ENCODE measurements at regions not wholly inside any gene's neighbourhood (a gene's known extent, or its start where the extent isn't known, plus 50 kb on each side); places are given as distances from the start of the nearest gene placed in this dataset.

DNA sequence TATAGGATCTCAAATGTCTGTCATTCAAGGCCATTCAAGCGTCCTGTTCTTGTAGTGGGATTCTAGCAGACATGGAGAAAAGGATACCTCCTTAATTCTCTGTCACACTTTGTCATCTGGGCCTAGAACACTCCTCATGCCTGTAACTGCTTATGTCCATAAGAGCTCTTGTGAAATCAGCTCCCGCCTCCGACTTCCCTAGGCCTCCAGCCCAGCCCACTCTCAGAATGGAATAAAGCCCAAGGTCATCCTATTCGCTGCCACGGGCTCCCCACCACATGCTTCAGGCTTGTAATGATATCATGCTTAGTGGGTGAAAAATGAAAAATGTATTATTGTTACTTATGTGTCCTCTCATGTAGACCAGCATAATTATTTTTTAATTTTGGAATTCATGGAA is 632.5 kb downstream of the ISL1 start:
- ChIA-PET CTCF (no interaction called here), POLR2A (no interaction called here)
- Mint-ChIP-seq H3K27ac (no peak overlapping the region), H3K36me3 (no peaks in the 10 kb centered on the region), H3K9me3 (no peaks in the 10 kb centered on the region), H3K4me1 (peaks cover 9% of the 10 kb centered on the region), H3K4me3 (no peak overlapping the region), H3K27me3 (ENCODE audit: low read depth) (no peaks in the 10 kb centered on the region)
- DNase-seq (ENCODE audit: low spot score), result no peak
- TF ChIP-seq JAZF1 (CRISPR knock-in tag; IDR thresholded peaks at IDR 0.05) (no peak), FOXK1 (CRISPR knock-in tag; IDR thresholded peaks at IDR 0.05) (no peak), RELA (CRISPR knock-in tag; IDR thresholded peaks at IDR 0.05; ENCODE audit: borderline replicate concordance) (no peak), FOXP1 (CRISPR knock-in tag; IDR thresholded peaks at IDR 0.05; ENCODE audit: borderline replicate concordance) (no peak), SMAD3 (CRISPR knock-in tag; IDR thresholded peaks at IDR 0.05; ENCODE audit: borderline replicate concordance) (no peak), TCF7 (CRISPR knock-in tag; IDR thresholded peaks at IDR 0.05; ENCODE audit: low read depth) (no peak), ATF1 (CRISPR knock-in tag; IDR thresholded peaks at IDR 0.05) (no peak), JUN (CRISPR knock-in tag; IDR thresholded peaks at IDR 0.05) (no peak), ZNF121 (CRISPR knock-in tag; IDR thresholded peaks at IDR 0.05) (no peak), CREB1 (CRISPR knock-in tag; IDR thresholded peaks at IDR 0.05) (no peak)
- TF ChIP-seq, protein P1, sequence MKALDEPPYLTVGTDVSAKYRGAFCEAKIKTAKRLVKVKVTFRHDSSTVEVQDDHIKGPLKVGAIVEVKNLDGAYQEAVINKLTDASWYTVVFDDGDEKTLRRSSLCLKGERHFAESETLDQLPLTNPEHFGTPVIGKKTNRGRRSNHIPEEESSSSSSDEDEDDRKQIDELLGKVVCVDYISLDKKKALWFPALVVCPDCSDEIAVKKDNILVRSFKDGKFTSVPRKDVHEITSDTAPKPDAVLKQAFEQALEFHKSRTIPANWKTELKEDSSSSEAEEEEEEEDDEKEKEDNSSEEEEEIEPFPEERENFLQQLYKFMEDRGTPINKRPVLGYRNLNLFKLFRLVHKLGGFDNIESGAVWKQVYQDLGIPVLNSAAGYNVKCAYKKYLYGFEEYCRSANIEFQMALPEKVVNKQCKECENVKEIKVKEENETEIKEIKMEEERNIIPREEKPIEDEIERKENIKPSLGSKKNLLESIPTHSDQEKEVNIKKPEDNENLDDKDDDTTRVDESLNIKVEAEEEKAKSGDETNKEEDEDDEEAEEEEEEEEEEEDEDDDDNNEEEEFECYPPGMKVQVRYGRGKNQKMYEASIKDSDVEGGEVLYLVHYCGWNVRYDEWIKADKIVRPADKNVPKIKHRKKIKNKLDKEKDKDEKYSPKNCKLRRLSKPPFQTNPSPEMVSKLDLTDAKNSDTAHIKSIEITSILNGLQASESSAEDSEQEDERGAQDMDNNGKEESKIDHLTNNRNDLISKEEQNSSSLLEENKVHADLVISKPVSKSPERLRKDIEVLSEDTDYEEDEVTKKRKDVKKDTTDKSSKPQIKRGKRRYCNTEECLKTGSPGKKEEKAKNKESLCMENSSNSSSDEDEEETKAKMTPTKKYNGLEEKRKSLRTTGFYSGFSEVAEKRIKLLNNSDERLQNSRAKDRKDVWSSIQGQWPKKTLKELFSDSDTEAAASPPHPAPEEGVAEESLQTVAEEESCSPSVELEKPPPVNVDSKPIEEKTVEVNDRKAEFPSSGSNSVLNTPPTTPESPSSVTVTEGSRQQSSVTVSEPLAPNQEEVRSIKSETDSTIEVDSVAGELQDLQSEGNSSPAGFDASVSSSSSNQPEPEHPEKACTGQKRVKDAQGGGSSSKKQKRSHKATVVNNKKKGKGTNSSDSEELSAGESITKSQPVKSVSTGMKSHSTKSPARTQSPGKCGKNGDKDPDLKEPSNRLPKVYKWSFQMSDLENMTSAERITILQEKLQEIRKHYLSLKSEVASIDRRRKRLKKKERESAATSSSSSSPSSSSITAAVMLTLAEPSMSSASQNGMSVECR (CRISPR knock-in tag; IDR thresholded peaks at IDR 0.05; ENCODE audit: borderline replicate concordance), result no peak
- TF ChIP-seq, protein P2, sequence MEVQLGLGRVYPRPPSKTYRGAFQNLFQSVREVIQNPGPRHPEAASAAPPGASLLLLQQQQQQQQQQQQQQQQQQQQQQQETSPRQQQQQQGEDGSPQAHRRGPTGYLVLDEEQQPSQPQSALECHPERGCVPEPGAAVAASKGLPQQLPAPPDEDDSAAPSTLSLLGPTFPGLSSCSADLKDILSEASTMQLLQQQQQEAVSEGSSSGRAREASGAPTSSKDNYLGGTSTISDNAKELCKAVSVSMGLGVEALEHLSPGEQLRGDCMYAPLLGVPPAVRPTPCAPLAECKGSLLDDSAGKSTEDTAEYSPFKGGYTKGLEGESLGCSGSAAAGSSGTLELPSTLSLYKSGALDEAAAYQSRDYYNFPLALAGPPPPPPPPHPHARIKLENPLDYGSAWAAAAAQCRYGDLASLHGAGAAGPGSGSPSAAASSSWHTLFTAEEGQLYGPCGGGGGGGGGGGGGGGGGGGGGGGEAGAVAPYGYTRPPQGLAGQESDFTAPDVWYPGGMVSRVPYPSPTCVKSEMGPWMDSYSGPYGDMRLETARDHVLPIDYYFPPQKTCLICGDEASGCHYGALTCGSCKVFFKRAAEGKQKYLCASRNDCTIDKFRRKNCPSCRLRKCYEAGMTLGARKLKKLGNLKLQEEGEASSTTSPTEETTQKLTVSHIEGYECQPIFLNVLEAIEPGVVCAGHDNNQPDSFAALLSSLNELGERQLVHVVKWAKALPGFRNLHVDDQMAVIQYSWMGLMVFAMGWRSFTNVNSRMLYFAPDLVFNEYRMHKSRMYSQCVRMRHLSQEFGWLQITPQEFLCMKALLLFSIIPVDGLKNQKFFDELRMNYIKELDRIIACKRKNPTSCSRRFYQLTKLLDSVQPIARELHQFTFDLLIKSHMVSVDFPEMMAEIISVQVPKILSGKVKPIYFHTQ (CRISPR knock-in tag; IDR thresholded peaks at IDR 0.05), result no peak
- TF ChIP-seq, protein P3, sequence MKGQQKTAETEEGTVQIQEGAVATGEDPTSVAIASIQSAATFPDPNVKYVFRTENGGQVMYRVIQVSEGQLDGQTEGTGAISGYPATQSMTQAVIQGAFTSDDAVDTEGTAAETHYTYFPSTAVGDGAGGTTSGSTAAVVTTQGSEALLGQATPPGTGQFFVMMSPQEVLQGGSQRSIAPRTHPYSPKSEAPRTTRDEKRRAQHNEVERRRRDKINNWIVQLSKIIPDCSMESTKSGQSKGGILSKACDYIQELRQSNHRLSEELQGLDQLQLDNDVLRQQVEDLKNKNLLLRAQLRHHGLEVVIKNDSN (CRISPR knock-in tag; IDR thresholded peaks at IDR 0.05), result no peak
- ATAC-seq, result no peak

DNA sequence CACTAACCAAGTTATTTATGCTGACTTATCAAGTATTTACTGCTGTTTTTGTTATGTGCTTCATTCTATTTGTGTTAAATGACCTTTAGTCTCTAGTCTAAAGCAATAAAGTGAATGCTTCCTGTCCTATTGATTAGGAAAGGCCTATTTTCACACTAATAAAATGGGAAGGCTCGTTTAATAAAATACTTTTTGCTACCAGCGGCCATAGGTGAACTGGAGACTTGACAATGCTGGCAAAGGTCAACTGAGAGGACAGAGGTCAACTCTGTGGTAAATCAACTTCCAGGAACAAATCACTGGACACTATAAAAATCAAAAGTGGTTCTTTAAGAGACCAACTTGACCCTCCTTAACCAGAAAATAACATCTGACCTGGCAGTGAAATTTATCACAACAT is 634.3 kb downstream of the ISL1 start:
- ATAC-seq, result no peak
- no peak overlapping the region for H3K4me3 Mint-ChIP-seq
- peaks cover 9% of the 10 kb centered on the region for H3K4me1 Mint-ChIP-seq
- H3K27me3 Mint-ChIP-seq (ENCODE audit: low read depth), result no peaks in the 10 kb centered on the region
- no peak for DNase-seq (ENCODE audit: low spot score)
- H3K36me3 Mint-ChIP-seq, result no peaks in the 10 kb centered on the region
- ChIA-PET CTCF (interaction anchor here (0.7 kb wide), 1 partner anchor 44 kb away, joined by 3 read pairs; no protein-coding TSS in a partner anchor), POLR2A (no interaction called here)
- H3K9me3 Mint-ChIP-seq, result no peaks in the 10 kb centered on the region
- H3K27ac Mint-ChIP-seq, result no peak overlapping the region
- TF ChIP-seq, protein P4, sequence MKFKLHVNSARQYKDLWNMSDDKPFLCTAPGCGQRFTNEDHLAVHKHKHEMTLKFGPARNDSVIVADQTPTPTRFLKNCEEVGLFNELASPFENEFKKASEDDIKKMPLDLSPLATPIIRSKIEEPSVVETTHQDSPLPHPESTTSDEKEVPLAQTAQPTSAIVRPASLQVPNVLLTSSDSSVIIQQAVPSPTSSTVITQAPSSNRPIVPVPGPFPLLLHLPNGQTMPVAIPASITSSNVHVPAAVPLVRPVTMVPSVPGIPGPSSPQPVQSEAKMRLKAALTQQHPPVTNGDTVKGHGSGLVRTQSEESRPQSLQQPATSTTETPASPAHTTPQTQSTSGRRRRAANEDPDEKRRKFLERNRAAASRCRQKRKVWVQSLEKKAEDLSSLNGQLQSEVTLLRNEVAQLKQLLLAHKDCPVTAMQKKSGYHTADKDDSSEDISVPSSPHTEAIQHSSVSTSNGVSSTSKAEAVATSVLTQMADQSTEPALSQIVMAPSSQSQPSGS (CRISPR knock-in tag; IDR thresholded peaks at IDR 0.05; ENCODE audit: borderline replicate concordance, low read depth), result no peak
- TF ChIP-seq ESRRA (CRISPR knock-in tag; IDR thresholded peaks at IDR 0.05; ENCODE audit: borderline replicate concordance) (no peak), ZNF423 (CRISPR knock-in tag; IDR thresholded peaks at IDR 0.05) (no peak), ZNF416 (CRISPR knock-in tag; IDR thresholded peaks at IDR 0.05) (no peak), ZNF263 (CRISPR knock-in tag; IDR thresholded peaks at IDR 0.05; ENCODE audit: low read depth) (no peak), FOXP1 (CRISPR knock-in tag; IDR thresholded peaks at IDR 0.05; ENCODE audit: borderline replicate concordance) (no peak)
- TF ChIP-seq, protein P5, sequence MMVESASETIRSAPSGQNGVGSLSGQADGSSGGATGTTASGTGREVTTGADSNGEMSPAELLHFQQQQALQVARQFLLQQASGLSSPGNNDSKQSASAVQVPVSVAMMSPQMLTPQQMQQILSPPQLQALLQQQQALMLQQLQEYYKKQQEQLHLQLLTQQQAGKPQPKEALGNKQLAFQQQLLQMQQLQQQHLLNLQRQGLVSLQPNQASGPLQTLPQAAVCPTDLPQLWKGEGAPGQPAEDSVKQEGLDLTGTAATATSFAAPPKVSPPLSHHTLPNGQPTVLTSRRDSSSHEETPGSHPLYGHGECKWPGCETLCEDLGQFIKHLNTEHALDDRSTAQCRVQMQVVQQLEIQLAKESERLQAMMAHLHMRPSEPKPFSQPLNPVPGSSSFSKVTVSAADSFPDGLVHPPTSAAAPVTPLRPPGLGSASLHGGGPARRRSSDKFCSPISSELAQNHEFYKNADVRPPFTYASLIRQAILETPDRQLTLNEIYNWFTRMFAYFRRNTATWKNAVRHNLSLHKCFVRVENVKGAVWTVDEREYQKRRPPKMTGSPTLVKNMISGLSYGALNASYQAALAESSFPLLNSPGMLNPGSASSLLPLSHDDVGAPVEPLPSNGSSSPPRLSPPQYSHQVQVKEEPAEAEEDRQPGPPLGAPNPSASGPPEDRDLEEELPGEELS (CRISPR knock-in tag; IDR thresholded peaks at IDR 0.05), result no peak
- TF ChIP-seq, protein P6, sequence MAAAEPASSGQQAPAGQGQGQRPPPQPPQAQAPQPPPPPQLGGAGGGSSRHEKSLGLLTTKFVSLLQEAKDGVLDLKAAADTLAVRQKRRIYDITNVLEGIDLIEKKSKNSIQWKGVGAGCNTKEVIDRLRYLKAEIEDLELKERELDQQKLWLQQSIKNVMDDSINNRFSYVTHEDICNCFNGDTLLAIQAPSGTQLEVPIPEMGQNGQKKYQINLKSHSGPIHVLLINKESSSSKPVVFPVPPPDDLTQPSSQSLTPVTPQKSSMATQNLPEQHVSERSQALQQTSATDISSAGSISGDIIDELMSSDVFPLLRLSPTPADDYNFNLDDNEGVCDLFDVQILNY (CRISPR knock-in tag; IDR thresholded peaks at IDR 0.05), result no peak
- TF ChIP-seq, protein P7, sequence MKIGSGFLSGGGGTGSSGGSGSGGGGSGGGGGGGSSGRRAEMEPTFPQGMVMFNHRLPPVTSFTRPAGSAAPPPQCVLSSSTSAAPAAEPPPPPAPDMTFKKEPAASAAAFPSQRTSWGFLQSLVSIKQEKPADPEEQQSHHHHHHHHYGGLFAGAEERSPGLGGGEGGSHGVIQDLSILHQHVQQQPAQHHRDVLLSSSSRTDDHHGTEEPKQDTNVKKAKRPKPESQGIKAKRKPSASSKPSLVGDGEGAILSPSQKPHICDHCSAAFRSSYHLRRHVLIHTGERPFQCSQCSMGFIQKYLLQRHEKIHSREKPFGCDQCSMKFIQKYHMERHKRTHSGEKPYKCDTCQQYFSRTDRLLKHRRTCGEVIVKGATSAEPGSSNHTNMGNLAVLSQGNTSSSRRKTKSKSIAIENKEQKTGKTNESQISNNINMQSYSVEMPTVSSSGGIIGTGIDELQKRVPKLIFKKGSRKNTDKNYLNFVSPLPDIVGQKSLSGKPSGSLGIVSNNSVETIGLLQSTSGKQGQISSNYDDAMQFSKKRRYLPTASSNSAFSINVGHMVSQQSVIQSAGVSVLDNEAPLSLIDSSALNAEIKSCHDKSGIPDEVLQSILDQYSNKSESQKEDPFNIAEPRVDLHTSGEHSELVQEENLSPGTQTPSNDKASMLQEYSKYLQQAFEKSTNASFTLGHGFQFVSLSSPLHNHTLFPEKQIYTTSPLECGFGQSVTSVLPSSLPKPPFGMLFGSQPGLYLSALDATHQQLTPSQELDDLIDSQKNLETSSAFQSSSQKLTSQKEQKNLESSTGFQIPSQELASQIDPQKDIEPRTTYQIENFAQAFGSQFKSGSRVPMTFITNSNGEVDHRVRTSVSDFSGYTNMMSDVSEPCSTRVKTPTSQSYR (CRISPR knock-in tag; IDR thresholded peaks at IDR 0.05), result no peak

Data from WTC11 (cell line).